A673 (cell line): ENCODE measurements at regions not wholly inside any gene's neighbourhood (a gene's known extent, or its start where the extent isn't known, plus 50 kb on each side); places are given as distances from the start of the nearest gene placed in this dataset.

Experiments
- BruUV-seq: library from RNA; stranded (reverse); fragments of 400-500 nt; replicated peaks from 2 replicates; lab custom pipeline; 2021; lab: Mats Ljungman, UMichigan
- CTCF ChIA-PET: fragments of 300-600 bp; sonication (Branson Sonifier 250); formaldehyde crosslinking; loops from one replicate; lab custom pipeline; 2022; ENCODE audit warnings: antibody characterized with exemption; lab: Charles Lee
- POLR2A ChIA-PET: fragments of 300-600 bp; sonication (Branson Sonifier 250); formaldehyde crosslinking; loops from one replicate; lab custom pipeline; 2022; ENCODE audit warnings: antibody characterized with exemption; ENCODE audit not compliant: low non-redundant PET; lab: Charles Lee
- DNase-seq: peaks from one replicate; pipeline ENCODE4 v3.0.0-alpha.2; 2015; ENCODE audit warnings: low spot score
- H3K27ac ChIP-seq: fragments of 200-600 bp; sonication (generic); 2 replicates; pipeline ENCODE4 v1.5.1; 2016; ENCODE audit warnings: mixed run types, low read depth, mild to moderate bottlenecking, mixed read lengths, antibody characterized with exemption, low read length; ENCODE audit not compliant: poor library complexity, severe bottlenecking
- H3K27me3 ChIP-seq: fragments of 200-600 bp; sonication (generic); replicated peaks from 2 replicates; pipeline ENCODE4 v1.6.1; 2017; ENCODE audit warnings: mixed run types, low read depth, mild to moderate bottlenecking, mixed read lengths, antibody characterized with exemption, low read length; ENCODE audit not compliant: insufficient read depth, poor library complexity
- H3K36me3 ChIP-seq: fragments of 200-600 bp; sonication (generic); 2 replicates; pipeline ENCODE4 v1.6.1; 2016; ENCODE audit warnings: mixed run types, mild to moderate bottlenecking, mixed read lengths, antibody characterized with exemption, low read length; ENCODE audit not compliant: insufficient read depth, poor library complexity, severe bottlenecking
- H3K4me1 ChIP-seq: fragments of 200-600 bp; sonication (generic); 2 replicates; pipeline ENCODE4 v1.6.1; 2017; ENCODE audit warnings: mixed run types, mild to moderate bottlenecking, mixed read lengths, antibody characterized with exemption, low read length; ENCODE audit not compliant: insufficient read depth, poor library complexity, severe bottlenecking
- H3K4me3 ChIP-seq: fragments of 200-600 bp; sonication (generic); 2 replicates; pipeline ENCODE4 v1.5.1; 2016; ENCODE audit warnings: low read depth, mixed run types, mild to moderate bottlenecking, mixed read lengths, low read length; ENCODE audit not compliant: poor library complexity, severe bottlenecking
- H3K9me3 ChIP-seq: fragments of 200-600 bp; sonication (generic); 2 replicates; pipeline ENCODE4 v1.6.1; 2016; ENCODE audit warnings: mixed run types, low read depth, mild to moderate bottlenecking, mixed read lengths, antibody characterized with exemption, low read length; ENCODE audit not compliant: poor library complexity, severe bottlenecking
- CTCF ChIP-seq: fragments of 300-800, 200-600 bp; sonication (generic); conservative IDR thresholded peaks from 2 replicates; pipeline ENCODE4 v1.5.1; 2017; ENCODE audit warnings: low read depth, mild to moderate bottlenecking, antibody characterized with exemption, low read length, moderate library complexity, mixed read lengths
- EZH2 ChIP-seq: fragments of 200-600 bp; sonication (generic); IDR thresholded peaks from 2 replicates; pipeline ENCODE4 v1.6.1; 2017; ENCODE audit warnings: borderline replicate concordance, low read depth, mild to moderate bottlenecking, mixed read lengths, antibody characterized with exemption, low read length; ENCODE audit not compliant: poor library complexity, severe bottlenecking
- intact Hi-C: fragments of 100-400 bp; cut with micrococcal nuclease; formaldehyde crosslinking; loops from one replicate; pipeline ENCODE4 v1.10.0; 2022; ENCODE audit not compliant: unreplicated experiment

- BruUV-seq: no TSS peak
- CTCF ChIA-PET: no interaction called here
- DNase-seq: no peak
Observed at GRCh38 chr20:40494248-40494647, 194.8 kb downstream of the MAFB start.

GRCh38 chr20:40493549-40493948 lies 195.5 kb downstream of the MAFB start:
- intact Hi-C loops: no loop called here
- Histone ChIP-seq H3K9me3 (no peaks in the 10 kb centered on the region), H3K27ac (no peak overlapping the region), H3K4me3 (no peak overlapping the region), H3K36me3 (no peaks in the 10 kb centered on the region), H3K4me1 (no peaks in the 10 kb centered on the region), H3K27me3 (no peaks in the 10 kb centered on the region)
- no TSS peak for BruUV-seq
- TF ChIP-seq CTCF (no peak), EZH2 (no peak)
- POLR2A ChIA-PET: no interaction called here
- CTCF ChIA-PET: no interaction called here
- DNase-seq: no peak

More at GRCh38 chr20:40494248-40494647, 194.8 kb downstream of the MAFB start:
- H3K4me1 ChIP-seq: no peaks in the 10 kb centered on the region
- no peak overlapping the region for H3K27ac ChIP-seq
- intact Hi-C loops: no loop called here
- H3K36me3 ChIP-seq: no peaks in the 10 kb centered on the region
- no peak for TF ChIP-seq EZH2
- TF ChIP-seq CTCF: no peak
- POLR2A ChIA-PET: no interaction called here
- H3K27me3 ChIP-seq: no peaks in the 10 kb centered on the region
- no peaks in the 10 kb centered on the region for H3K9me3 ChIP-seq
- H3K4me3 ChIP-seq: no peak overlapping the region

- ChIA-PET CTCF (no interaction called here), POLR2A (no interaction called here)
- Histone ChIP-seq H3K27me3 (no peaks in the 10 kb centered on the region), H3K4me1 (no peaks in the 10 kb centered on the region), H3K27ac (no peak overlapping the region), H3K4me3 (no peak overlapping the region), H3K9me3 (no peaks in the 10 kb centered on the region), H3K36me3 (no peaks in the 10 kb centered on the region)
- BruUV-seq: no TSS peak
- TF ChIP-seq EZH2 (no peak), CTCF (no peak)
- intact Hi-C loops: no loop called here
- peak; percentile 14 for DNase-seq
Observed at GRCh38 chr20:40493071-40493470, 196.0 kb downstream of the MAFB start.
